ENCODE measurements at regions not wholly inside any gene's neighbourhood (a gene's known extent, or its start where the extent isn't known, plus 50 kb on each side); places are given as distances from the start of the nearest gene placed in this dataset.

- TF ChIP-seq CTCF (IDR thresholded peaks at IDR 0.05), result no peak
- intact Hi-C loops (cut with DNase I, micrococcal nuclease), result no loop called here
- Histone ChIP-seq H3K4me1 (ENCODE audit: low read depth) (no peaks in the 10 kb centered on the region), H3K4me3 (no peak overlapping the region), H3K36me3 (ENCODE audit: low read depth) (no peaks in the 10 kb centered on the region), H3K9me3 (no peaks in the 10 kb centered on the region)
- no peak for ATAC-seq
- peak in 1 of 3 donors; percentile 3 for DNase-seq
These were observed 633.2 kb upstream of the PKDCC start for GRCh38 chr2:41414486-41415230.

GRCh38 chr2:41417511-41417910 is 630.3 kb upstream of the PKDCC start:
- no peak for TF ChIP-seq CTCF (IDR thresholded peaks at IDR 0.05)
- Histone ChIP-seq H3K9me3 (no peaks in the 10 kb centered on the region), H3K4me3 (no peak overlapping the region), H3K4me1 (ENCODE audit: low read depth) (no peaks in the 10 kb centered on the region), H3K36me3 (ENCODE audit: low read depth) (no peaks in the 10 kb centered on the region)
- intact Hi-C loops (cut with DNase I, micrococcal nuclease), result no loop called here
- ATAC-seq, result no peak
- no peak for DNase-seq

DNA sequence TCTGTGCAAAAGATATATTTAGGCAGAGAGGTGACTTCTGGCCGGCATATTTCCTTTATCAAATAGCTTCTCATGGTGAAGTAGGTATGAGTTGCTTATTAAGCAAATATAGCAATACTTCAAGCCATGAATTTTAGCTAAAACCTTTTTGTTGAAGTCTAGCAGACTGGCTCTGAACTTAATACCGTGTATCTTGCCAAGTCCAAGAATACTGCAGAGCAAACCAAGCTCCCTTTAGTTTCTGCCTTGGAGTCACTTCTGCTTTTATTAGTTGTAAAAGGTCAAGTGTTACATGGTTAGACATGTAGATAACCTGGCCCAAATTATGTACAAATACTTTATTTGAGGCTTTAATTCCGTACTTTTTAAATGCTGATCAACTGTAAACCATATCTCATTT is 627.6 kb upstream of the PKDCC start:
- H3K9me3 ChIP-seq, result no peaks in the 10 kb centered on the region
- intact Hi-C loops (cut with DNase I, micrococcal nuclease), result no loop called here
- H3K4me3 ChIP-seq, result no peak overlapping the region
- H3K4me1 ChIP-seq (ENCODE audit: low read depth), result no peaks in the 10 kb centered on the region
- no peak for TF ChIP-seq CTCF (IDR thresholded peaks at IDR 0.05)
- no peaks in the 10 kb centered on the region for H3K36me3 ChIP-seq (ENCODE audit: low read depth)
- ATAC-seq (no peak), DNase-seq (no peak)

GRCh38 chr2:41420872-41421271 is 626.9 kb upstream of the PKDCC start:
- no peak for TF ChIP-seq CTCF (IDR thresholded peaks at IDR 0.05)
- Histone ChIP-seq H3K4me3 (no peak overlapping the region), H3K36me3 (ENCODE audit: low read depth) (no peaks in the 10 kb centered on the region), H3K9me3 (no peaks in the 10 kb centered on the region), H3K4me1 (ENCODE audit: low read depth) (no peaks in the 10 kb centered on the region)
- intact Hi-C loops (cut with DNase I, micrococcal nuclease), result no loop called here
- no peak for ATAC-seq
- no peak for DNase-seq

- H3K36me3 ChIP-seq (ENCODE audit: low read depth), result no peaks in the 10 kb centered on the region
- no peaks in the 10 kb centered on the region for H3K4me1 ChIP-seq (ENCODE audit: low read depth)
- no peak overlapping the region for H3K4me3 ChIP-seq
- no peak for DNase-seq
- peaks cover 4% of the 10 kb centered on the region for H3K9me3 ChIP-seq
- no peak for ATAC-seq
- intact Hi-C loops (cut with DNase I, micrococcal nuclease), result no loop called here
- TF ChIP-seq CTCF (IDR thresholded peaks at IDR 0.05), result no peak
These were observed 616.1 kb upstream of the PKDCC start for GRCh38 chr2:41431756-41432155.

GRCh38 chr2:41432459-41432858 is 615.4 kb upstream of the PKDCC start:
- DNase-seq (no peak), ATAC-seq (no peak)
- Histone ChIP-seq H3K36me3 (ENCODE audit: low read depth) (no peaks in the 10 kb centered on the region), H3K4me3 (no peak overlapping the region), H3K9me3 (peaks cover 4% of the 10 kb centered on the region), H3K4me1 (ENCODE audit: low read depth) (no peaks in the 10 kb centered on the region)
- no peak for TF ChIP-seq CTCF (IDR thresholded peaks at IDR 0.05)
- intact Hi-C loops (cut with DNase I, micrococcal nuclease), result no loop called here
